ENCODE measurements at regions not wholly inside any gene's neighbourhood (a gene's known extent, or its start where the extent isn't known, plus 50 kb on each side); places are given as distances from the start of the nearest gene placed in this dataset.

GRCh38 chr7:46168231-46168630, 247.2 kb upstream of the IGFBP3 start:
- ChIA-PET CTCF (interaction anchor here (0.7 kb wide), 1 partner anchor 187 kb away, joined by 3 read pairs; no protein-coding TSS in a partner anchor), POLR2A (ENCODE audit: unreplicated experiment) (no interaction called here)
- no peak for ATAC-seq (ENCODE audit: low read depth)
- Histone ChIP-seq H2BK120ac (ENCODE audit: low read depth, low read length) (no peak overlapping the region), H4K20me1 (ENCODE audit: insufficient read depth, low read length) (no peaks in the 10 kb centered on the region), H3K9me3 (ENCODE audit: control insufficient read depth, insufficient read depth, low read length) (no peaks in the 10 kb centered on the region), H3K9me1 (ENCODE audit: insufficient read depth, low read length) (peaks cover 17% of the 10 kb centered on the region; the same call in 1 of the 2 replicates), H3K9ac (ENCODE audit: low read depth, low read length) (no peak overlapping the region), H4K8ac (ENCODE audit: low read depth in 2 of 2, low read length in 2 of 2) (no peak overlapping the region), H2BK5ac (ENCODE audit: low read depth, low read length, poor library complexity, severe bottlenecking) (no peak overlapping the region), H3K4me3 (ENCODE audit: insufficient read depth, low read depth, low read length) (no peak overlapping the region), H2AK5ac (ENCODE audit: low read depth, low read length) (no peak overlapping the region), H2AK9ac (replicated peaks; ENCODE audit: low read depth, low read length, poor library complexity) (no peak overlapping the region), H3K56ac (ENCODE audit: extremely low read depth, insufficient read depth, low read length) (no peak overlapping the region), H3K18ac (ENCODE audit: low read depth, low read length) (no peak overlapping the region), H3K4me2 (ENCODE audit: low read depth, low read length) (no peak overlapping the region), H3K4ac (ENCODE audit: low read depth, low read length) (no peak overlapping the region), H2AFZ (replicated peaks; ENCODE audit: low read length, poor library complexity) (no peak overlapping the region), H3K27ac (ENCODE audit: insufficient read depth, low read length) (no peak overlapping the region), H3K27me3 (ENCODE audit: control insufficient read depth, insufficient read depth, low read length) (no peaks in the 10 kb centered on the region), H3K36me3 (ENCODE audit: control insufficient read depth, insufficient read depth, low read length) (no peaks in the 10 kb centered on the region), H4K5ac (ENCODE audit: low read depth, low read length) (no peak overlapping the region), H3K14ac (replicated peaks; ENCODE audit: low read depth, low read length) (0 out of 2 replicates have a peak overlapping the region, but pooled peaks have one; percentile 49), H3K79me1 (ENCODE audit: low read depth in 1 of 2, low read length in 2 of 2) (no peaks in the 10 kb centered on the region), H2BK15ac (ENCODE audit: low read depth, low read length) (peak overlapping the region; percentile 3; the same call in 1 of the 3 replicates), H4K91ac (ENCODE audit: insufficient read depth, low read depth, low read length) (no peak overlapping the region), H2BK20ac (ENCODE audit: low read depth, low read length) (peak overlapping the region; percentile 46), H3K23ac (ENCODE audit: low read depth, low read length) (no peak overlapping the region), H3K4me1 (ENCODE audit: control insufficient read depth, insufficient read depth, low read length) (peaks cover 5% of the 10 kb centered on the region; the same call in 1 of the 2 replicates)
- DNase-seq: no peak
- in situ Hi-C loops (cut with MboI; ENCODE audit: low sequenced_read_pairs) (no loop called here), intact Hi-C loops (cut with micrococcal nuclease) (no loop called here), dilution Hi-C loops (cut with HindIII; ENCODE audit: low sequenced_read_pairs, unreplicated experiment) (no loop called here)
- TF ChIP-seq USF2 (IDR thresholded peaks at IDR 0.05; ENCODE audit: low read depth, low read length) (no peak), MXI1 (IDR thresholded peaks at IDR 0.05; ENCODE audit: borderline replicate concordance, low read depth, low read length) (no peak), RAD21 (IDR thresholded peaks at IDR 0.05; ENCODE audit: low read length) (no peak)
- WGBS, 2 experiments (ENCODE audit: extremely low coverage in 2 of 2, insufficient read length in 1 of 2): no CpG with 5 or more reads among the region's 5 CpGs
- BruUV-seq (replicated peaks): no TSS peak

Data from IMR-90 (cell line).